GM21360 (cell line): ENCODE measurements at regions not wholly inside any gene's neighbourhood (a gene's known extent, or its start where the extent isn't known, plus 50 kb on each side); places are given as distances from the start of the nearest gene placed in this dataset.

Source experiments
- ATAC-seq: cut with Tn5 transposase; IDR thresholded peaks from one replicate; pipeline ENCODE4 v1.9.1; 2021; ENCODE audit warnings: mild to moderate bottlenecking, moderate library complexity; ENCODE audit not compliant: unreplicated experiment

DNA sequence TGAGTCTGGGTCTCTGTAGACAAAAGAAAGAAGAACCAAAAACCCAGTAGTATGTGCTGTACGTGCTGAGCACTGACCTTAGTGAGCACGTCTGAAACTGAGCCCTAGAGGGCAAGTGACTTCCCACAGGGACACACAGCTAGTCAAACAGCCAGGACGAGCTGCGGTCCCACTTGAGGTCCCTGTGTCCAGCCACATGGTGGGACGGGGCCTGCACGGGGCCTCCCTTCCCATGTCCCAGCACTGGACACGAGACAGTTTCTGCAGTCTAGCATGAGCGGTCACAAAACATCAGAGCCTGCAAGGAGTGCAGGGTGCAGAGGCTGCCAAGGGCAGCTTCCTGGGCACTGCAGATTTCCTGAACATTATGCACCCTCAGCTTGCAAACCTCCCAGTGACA lies 121.6 kb downstream of the NCOR2 start:
- ATAC-seq, result no peak

DNA sequence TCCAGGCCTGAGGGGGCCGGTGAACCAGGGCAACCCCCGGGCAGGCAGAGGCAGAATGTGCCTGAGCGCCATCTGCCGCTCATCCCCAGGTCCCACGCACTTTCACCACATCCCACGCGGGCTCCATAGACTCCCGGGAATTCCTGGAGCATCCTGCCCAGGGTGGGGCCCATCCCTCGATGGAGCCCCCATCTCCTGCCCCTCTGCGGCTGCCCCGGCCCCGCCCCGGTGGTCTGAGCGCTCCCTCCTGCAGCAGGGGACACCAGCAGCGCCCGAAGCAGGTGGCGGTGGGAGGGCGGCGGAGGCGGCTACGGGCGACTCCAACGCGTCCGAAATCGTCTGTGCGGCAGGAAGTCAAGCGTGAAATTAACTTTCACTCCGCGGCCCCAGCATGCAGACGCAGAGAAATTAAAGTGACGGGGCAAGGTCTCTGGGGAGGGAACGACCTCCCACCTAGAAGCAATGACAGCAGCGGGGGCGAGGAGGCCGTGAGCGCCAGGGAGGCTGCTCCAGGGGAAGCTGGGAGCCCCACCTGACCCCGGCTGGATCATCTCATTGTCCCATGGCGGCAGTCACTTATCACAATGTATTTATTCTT lies 122.2 kb downstream of the NCOR2 start:
- no peak for ATAC-seq

DNA sequence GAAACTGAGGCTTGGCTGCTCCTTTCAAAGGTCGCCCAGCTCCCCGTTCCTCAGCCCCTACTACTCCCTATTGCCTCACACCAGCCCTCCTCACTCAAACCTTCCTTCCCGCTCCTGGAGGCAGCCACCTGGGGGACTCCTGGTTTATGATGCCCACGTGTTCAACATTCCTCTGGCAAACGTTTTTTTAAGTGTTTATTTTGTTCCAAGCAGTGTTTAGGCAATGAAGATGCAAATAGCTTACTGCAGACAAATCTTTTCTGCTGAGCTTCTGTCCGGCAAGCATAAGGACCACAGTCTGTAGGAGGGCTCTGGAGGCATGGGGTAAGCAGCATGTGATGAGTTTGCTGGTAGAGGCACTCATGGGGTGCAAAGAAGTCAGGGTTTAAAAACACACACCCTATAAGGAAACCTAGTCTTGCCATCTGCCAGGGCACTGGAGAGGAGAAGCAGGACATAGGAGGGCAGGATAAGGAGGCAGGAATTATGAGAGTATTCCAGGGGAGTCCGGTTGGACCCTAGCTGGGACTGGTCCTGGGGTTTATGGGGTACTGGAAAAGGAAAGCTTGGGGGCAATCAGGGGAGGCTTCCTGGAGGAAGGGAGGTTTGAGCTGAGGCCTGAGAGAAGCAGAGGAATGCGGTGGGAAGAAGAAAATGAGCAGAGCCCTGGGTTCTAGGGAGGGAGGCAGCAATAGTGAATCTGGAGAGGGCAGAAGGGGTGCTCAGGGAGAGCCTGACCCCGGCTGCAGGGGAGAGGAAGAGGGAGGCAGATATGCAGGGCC lies 123.3 kb downstream of the NCOR2 start:
- no peak for ATAC-seq

DNA sequence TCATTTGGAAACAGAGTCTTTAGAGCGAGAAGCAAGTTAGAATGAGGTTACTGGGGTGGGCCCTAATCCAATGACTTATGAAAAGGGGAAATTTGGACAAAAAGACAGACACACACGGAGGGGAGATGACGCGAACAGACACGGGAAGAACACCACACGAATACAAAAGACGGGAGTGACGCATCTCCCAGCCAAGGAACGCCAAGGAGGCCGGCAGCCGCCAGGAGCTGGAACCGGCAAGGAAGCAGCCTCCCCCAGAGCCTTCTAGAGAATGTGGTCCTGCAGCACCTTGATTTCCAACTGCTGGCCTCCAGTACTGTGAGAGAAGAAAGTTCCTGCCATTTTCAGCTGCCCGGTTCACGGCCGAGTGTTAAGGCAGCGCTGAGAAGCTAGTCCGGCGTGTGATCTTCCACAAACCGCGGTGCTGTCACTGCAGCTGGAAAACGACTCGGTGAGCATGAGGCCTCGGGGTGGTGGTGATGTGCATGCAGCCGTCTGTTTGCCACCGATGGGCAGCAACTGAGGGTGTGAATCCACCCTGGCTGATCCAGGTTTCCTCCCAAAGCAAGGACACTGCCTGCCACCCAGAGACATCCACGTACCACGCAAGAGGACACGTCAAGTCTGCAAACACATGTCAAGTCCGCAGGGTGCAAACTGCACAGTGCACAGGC lies 124.5 kb downstream of the NCOR2 start:
- ATAC-seq, result no peak

DNA sequence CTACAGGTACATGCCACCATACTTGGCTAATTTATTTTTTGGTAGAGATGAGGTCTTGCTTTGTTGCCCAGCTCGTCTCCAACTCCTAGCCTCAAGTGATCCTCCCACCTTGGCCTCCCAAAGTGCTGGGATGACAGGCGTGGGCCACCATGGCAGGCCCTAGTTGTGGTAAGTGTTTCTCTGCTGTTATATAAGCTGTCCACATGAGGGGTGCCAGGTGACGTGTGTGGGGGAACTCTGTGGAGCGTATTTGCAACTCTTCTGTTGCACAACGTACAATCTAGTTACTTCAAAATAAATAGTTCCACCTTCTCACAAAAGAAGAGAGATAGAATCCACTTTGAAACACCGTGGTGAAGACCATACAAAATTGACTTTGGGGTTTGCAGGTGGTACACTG lies 125.1 kb downstream of the NCOR2 start:
- ATAC-seq, result no peak

DNA sequence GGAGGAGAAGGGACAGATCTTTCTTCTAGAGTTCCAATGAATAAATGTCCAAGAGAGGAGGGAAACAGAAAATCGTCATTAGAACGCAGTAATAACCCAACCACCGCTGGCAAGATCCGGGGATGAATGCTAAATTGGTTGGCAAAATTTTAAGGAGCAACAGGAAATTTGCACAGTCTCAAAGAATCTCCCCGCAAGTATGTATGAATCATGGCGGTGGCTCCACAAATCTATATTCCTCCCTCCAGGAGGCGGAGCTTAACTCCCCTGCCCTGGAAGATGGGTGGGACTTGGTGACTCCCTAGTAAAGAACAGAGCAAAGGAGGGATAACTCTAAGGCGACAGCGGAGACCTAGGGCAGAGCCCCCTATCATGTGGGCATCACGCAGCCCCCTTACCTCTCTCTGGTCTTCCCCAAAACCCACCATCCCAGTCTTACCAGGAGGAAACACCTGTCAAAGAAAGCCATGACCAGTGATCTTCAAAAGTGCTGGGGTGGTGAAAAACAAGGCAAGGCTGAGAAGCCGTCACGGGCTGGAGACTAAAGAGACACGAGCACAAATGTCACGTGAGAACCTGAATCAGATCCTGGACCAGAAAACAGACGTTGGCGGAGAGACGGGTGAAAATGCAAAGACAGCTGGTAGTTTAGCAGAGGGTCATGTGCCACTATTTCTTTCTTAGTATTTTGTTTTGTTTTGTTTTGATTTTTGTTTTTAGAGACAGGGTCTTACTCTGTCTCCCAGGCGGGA lies 125.8 kb downstream of the NCOR2 start:
- ATAC-seq, result no peak

DNA sequence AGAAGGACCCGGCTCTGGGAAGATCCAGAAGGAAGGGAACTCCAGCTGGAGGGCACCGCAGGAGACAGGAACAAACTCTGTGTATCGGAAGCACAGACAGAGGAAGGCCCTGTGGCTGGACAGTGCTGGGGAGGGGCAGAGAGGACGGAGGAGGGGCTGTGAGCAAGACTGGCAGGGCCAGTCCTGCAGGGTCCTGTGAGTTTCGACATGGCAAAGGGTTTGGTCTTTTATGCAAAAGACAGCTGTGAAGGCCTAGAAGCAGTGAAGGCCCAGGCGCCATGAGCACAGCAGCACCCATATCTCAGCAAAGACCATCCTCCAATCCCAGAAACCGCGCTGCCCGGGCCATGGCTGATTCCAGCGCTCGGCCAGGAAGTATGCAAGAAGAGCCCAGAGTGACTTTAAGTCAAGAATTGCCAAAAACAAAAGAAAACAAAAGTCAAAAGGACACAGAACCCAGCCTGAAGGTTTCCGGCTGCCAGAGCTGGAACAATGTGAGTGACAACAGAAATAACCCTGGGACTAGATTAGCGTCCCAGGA lies 126.5 kb downstream of the NCOR2 start:
- no peak for ATAC-seq

DNA sequence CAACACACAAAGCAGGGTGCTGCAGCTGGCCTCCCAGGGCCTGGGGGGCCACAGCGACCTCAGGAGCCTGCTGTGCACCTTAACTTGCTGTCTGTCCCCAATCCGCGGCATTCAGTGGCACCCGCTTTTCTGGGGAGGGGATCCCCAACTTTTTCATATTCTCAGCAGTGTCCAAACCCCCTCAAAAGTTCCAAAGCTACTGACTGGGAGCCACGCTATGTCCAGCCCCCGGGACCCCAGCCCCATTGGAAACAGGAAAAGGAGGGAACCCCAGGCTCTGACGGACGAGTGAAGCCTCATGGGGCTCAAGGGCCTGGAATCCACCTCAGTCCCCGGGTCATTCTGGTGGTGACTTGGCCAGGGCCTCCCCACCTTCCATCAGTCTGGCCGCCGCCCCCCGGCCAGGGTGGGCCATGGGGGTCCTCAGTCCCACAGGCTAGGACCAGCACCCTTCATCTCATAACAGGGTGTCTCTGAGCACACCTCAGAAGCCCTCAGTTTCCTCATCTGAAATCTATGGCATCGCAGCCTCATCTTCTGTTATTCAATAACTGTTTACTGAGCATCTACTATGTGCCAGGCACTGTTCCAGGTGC lies 127.3 kb downstream of the NCOR2 start:
- ATAC-seq, result no peak

DNA sequence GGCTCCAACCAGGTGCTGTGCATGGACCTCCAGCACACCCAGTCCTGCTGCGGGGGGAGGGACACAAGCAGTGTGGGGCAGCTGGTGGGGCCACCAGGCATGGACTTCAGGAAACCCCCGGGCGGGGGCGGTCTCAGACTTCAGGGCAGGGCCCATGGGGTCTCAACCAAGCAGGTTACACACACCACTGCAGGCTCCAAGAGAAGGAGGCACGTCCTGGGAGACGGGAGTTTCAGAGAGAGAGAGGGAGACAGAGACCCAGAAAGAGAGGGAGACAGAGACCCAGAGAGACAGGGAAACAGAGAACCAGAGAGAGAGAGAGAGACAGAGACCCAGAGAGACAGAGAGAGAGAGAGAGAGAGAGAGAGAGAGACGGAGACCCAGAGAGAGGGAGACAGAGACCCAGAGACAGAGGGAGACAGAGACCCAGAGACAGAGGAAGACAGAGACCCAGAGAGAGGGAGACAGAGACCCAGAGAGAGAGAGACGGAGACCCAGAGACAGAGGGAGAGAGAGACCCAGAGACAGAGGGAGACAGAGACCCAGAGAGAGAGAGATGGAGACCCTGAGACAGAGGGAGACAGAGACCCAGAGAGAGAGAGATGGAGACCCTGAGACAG lies 128.9 kb downstream of the NCOR2 start:
- ATAC-seq, result no peak

DNA sequence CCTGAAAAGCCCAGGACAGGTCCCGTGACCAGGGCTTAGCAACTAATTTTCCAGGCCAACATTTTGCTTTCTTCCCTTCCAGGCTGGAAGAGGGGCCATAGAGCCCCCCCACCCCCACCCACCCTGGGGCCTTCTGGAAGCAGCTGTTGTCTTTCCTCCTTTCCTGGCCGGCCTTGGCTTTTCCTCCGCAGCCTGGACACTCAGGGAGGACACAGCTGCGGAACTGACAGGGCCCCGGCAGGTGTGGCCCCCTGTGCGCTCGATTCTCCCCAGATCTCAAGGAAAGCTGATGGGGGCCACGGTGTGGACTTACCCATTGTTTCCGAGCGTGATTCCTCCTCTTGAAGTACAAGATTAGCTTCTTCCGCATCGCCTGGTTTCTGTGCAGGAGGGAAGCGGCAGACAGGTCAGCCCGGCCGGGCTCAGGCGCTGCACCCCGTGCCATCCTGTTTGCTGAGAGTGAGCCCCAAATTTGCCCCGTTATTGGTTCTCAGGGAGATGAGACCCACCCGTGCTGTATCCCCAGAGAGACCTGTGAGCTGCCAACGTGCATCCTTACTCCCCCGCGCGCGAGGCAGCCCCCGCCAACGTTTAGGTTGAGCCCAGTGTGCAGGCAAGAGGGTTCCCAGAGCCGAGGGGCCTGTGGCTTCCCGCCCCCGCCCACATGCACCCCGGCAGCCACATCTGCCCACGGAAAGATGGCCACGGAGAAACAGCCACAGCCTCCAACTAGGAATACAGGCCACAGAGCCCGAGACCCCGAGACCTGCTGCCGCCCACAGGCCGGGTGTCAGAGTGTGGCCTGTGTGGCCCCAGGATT lies 129.6 kb downstream of the NCOR2 start:
- ATAC-seq, result no peak

DNA sequence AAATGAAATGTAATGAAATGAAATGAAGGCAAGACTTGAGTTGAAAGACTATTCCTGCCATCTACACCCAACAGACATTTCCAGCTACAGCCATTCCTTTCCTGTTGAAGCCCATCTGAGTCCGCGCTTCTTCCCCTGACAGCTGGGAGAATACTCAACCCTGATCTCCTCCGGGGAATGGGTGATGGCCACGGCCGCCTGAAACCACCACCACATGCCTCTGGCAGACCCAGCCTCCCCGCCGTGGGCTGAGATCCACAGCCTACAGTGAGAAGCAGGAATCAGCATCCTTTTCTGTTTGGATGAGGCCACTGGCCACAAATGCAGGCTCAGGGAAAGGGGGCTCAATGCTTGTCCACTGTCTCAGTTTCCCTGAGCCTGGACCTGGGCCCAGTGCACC lies 130.3 kb downstream of the NCOR2 start:
- no peak for ATAC-seq

DNA sequence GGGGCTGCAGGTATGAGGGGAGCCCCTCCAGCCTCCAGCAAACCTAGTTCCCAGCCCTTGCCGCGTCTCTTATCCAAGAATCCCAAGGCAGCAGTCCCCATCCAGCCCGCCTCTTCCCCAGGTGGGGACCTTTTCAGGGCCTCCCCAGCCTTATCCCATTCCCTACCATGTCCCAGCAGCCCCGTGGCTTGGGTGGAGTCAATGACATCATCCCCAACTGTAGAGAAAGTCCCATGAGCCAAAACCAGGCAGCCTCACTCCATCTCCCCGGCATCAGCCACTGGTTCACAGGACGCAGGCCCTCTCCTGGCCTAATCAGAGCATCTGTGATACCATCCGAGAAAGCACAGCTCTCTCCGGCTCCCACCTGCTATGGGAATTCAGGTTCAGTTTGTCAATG lies 131.0 kb downstream of the NCOR2 start:
- ATAC-seq, result no peak

DNA sequence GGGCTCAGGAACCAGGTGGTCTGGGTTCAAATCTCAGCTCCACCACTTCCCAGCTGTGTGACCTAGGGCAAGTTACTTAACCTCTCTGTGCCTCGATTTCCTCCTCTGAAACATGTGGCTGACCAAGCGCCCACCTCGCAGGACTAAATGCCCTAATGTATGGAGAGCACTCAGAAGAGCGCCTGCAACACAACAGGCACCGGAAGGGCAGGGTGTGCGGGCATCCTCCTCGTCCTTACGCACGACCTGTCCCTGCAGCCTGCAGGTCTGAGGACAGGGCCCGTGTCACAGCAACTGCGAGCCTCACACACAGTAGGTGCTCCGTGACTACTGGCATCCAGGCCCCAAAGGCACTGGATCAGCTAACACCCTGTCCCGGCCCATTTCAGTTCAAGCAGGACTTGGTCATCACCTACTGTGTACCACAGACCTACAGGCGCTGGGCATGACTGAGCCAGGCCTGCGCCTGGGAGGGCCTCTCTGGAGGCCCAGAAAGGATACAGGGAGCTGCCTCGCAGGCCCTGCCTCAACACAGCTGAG lies 131.5 kb downstream of the NCOR2 start:
- no peak for ATAC-seq

DNA sequence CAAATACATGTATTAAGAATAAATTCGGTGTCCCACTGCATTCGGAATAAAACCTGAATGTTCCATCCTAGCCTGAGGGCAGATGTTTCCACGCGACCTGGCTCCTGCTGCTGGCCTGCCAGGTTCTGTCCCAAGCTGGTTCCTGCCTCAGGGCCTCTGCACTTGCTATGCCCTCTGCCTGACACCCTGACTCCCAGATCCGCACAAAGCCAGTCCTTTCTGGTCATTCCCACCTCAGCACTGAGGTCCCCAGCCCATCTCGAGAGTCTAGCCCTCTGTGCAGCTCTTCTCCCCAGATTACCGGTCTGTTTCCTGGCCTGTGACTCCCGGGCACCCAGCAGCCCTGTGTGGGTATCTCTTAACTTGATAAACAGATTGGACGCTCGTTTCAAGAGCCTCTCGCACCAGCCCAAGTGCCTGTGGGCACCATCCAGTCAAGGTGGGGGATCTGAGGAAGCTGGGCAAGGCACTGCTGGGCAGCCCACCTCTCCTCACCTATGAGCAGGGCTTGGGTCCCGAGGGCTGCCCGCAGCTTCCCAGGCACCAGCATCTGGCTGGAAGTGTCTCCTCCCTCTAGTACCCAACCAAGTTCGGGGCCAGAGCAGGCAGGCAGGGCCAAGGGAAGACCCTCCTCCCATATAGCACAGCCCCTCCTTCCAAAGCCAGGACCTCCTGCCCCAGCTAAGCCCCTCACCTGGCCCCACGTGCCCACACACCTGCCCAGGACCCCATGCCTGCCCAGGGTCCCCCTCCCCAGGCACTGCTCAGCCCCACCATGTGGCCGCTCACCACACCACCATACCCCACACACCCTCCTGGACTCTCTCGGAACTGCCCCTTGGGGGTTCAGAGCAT lies 132.2 kb downstream of the NCOR2 start:
- no peak for ATAC-seq

DNA sequence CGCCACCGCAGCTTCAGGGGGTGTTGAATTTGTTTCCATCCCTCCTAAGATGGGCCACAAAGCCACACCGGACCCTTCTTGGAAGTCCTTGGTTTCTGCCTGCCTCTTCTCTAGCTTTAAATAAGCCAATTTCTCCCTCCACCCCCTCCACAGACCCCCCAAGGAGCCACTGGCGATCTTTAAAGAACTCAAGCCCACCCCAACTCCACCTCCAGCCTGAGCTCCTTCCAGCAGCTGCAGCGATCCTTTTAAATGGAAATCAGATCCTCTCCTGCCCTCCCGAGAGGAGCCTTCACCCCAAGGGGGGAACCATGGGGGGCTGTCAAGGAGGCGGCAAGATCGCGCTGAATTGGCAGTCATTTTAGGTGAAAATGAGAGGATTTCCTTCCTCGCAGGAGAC lies 133.1 kb downstream of the NCOR2 start:
- no peak for ATAC-seq

DNA sequence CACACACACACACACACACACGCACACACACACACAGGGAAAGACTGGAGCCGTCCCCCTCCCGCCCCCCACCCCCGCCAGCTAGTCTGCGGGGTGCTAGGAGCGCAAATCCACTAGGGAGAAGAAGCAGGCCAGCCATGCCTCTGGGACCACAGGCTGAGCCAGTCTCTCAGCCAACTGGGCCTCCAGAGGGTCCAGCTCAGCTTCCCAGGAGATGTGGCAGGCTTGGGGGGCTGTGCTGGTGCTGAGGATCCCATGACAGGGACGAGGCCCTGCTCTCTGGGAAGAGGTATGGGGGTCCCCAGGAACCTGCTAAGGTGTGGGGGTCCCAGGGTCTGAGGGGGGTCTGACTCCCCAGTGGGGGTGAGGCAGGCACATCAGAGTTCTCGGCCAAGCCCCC lies 133.5 kb downstream of the NCOR2 start:
- ATAC-seq, result no peak

DNA sequence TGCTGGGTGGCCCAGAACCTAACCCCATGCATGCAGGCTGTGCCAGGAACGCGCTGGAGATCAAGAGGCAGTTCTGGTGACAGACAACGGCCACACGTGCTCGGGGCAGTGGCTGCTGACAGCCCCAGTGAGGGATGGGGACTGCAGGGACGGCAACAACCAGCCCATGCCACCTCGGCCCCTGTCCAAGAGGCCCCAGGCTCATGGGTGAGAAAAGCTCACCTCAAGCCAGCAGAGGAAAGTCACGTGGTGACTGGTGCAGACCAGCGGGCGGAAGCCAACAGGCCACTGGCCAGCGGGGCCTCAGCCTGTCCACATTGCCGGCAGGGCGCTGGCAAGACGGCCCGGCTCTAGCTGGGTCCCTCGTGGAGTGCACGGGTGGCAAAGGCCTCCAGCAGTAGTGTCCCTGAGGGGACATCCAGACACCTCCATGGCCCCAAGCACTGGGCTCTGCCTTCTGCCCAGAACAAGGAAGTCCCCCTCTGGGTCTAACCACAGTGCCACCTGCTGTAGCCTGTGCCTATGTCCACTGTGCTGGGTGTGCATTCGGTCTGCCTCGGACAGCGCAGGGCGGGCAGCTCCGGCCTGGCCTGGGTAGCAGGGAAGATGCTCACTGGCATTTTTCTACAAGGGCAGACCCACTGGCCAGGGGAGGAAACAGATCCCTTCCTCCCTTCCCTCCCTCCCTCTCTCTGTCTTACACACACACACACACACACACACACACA lies 134.1 kb downstream of the NCOR2 start:
- ATAC-seq, result no peak

DNA sequence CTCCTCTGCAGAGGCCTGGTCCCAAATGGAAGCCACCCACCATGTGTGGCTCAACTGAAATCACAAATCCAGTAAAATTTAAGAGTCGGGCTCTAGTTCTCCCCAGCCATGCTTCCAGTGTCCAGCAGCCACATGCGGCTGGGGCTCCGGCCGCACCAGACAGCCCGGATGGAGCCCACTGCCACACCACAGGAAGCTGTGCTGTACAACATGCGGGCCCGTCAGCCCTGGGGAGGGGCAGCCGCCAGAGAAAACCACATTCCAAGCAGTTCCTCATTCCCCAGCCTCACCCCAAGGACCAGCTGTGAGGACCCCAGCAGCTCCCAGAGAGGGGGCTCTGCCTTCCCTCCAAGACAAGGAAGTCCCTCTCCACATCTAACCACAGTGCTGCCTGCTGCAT lies 135.0 kb downstream of the NCOR2 start:
- no peak for ATAC-seq
